ENCODE measurements at regions not wholly inside any gene's neighbourhood (a gene's known extent, or its start where the extent isn't known, plus 50 kb on each side); places are given as distances from the start of the nearest gene placed in this dataset.

DNA sequence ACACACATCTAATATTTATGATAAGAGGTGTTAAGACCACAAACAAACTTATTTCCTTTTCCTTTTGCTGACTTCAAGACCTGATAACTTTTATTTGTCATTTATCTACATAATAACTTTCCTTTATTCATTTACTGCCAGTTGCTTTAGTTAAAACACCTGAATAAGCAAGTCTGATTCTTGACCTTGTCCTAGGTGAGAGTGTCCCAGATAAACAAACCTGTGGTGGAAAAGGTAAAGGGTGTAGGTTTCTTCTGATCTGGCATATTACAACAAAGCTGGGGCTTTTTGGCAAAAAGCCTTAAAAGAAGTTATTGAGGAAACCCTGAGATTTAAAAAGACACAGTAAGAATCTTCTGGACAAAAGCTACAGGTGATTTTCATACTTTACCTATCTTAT is 191.5 kb downstream of the ZBBX start:
- no peak for DNase-seq

DNA sequence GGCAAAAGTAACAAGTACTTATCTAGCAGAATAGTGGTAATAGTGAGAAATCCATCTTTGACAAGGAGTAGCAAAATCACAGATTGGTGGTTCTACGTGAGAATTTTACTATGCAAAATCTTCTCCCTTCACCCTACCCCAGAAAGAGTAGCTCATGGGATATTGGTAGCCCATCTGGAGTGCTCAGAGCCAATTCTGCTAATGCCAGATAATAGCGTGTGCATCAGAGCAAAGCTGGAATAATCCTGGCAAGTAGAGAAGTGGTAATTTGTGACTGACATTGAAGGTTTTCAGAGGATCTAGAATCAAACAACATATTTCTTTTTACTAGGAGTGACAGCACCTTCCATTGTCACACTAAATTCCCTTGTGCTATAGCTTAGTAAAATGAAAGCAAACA is 192.9 kb downstream of the ZBBX start:
- DNase-seq, result no peak

DNA sequence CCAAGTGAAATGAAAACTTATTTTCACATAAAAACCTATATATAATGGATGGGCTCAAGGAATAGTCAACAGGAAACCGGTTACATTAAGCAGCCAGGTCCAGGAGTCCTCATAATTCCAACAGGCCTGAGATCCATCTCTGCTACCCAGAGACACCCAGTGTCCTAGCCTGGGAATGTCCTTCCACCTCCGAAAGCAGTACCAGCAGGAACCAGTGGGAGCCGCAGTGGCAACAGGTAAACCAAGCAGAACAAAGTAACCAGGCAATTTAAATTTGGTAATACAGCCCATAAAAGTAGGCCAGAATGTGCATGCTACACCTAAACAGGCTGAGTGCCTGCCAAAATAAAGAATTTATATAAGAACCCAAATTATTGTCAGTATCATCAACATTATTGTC is 195.6 kb downstream of the ZBBX start:
- DNase-seq, result no peak

DNA sequence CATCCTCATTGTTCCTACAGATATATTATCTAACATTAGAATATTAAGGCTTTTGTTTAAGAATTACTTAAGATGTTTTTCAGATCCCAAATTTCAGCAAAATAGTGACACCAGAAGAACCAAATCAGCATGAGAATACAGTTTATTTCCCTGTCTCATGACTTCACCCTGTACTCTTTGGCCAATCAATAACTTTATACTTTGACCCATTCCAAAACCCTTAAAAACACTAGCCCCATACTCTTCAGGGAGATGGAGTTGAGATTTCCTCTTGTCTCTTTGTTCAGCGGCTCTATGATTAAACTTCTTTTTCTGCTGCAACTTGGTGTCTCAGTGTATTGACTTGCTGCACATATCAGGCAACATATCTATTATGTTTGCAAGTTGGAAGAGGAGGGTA is 207.7 kb downstream of the ZBBX start:
- no peak for DNase-seq

DNA sequence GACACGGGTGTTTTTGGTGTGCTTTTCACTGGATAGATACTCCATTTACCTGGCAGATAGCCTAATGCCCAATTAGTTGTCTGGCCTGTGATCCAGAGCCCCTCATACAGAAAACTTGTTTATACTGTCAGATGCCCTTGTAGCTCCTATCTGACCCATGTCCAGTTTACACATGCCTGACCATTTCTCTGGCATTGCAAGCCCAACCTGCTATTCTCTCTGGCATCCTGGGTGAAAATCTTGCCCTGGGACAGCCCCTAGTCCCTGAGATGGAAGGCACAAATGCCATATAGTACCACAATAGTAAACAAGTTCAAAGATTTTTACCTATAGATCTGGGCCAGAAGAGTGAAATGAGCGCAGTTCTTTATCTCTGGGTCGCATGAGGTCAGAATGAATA is 212.6 kb downstream of the ZBBX start:
- no peak for DNase-seq

DNA sequence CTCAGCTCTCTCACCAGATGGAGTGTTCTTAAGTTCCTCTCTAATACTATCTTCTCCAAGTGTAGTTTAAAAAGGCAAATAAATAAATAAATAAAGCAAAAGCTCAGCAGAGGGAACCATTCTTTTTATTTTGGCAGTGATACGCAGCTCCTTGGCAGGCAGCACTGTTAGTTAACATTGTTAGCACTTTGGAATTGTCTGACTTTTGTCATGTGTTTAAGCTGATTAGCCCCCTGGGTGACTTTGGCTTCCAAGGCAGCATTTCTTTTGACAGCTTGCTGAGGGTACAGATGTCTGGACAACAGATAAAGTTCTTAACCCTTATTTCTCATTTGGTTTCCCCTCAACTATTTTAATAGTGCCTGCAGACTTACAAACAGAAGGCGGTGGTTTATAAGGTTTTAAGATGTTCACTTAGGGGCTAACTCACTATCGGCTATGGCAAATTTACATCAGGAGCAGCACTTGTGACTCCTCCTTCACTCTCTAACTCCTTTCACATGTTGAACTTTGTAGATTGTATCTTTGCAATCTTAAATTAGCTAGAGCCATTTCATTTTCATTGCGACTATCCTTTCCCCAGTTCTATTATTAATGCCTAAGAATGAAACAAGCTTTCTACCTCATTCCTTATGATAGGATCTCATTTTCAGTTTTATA is 213.4 kb downstream of the ZBBX start:
- peak; percentile 83 for DNase-seq

DNA sequence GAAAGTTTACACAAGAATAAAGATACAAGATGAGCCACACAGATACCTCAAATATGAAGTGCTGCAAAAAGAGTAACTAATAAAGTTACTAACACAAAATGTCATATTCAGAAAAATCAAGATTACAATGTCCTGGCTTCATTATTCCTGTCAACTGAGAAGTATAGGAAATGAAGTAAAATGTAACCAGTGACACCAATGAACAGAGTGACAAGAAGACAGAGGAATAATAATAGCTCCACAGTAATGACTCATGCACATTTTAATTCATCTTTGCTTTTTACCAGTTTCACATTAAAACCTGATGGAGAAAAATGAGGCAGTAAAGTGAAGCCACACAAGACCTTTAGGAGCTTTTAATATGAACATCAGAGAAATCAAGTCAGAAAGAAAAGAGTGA is 214.1 kb downstream of the ZBBX start:
- DNase-seq, result no peak

DNA sequence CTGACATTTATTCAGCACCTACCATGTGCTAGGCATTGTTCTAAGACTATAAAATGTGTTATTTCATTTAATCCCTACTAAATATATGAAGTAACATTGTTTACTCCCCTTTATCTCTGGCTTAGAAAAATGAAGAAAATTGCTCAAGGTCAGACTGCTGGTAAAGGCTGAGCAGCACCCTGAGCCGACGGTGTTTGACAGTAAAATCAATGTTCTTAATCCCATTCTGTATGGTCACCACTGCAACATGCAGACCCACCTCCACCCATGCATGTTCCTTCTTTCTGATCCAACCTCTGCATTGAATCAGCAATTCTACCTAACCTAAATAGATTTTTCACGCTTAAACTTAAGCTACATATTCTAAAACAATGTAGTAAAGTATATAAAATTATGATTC is 216.5 kb downstream of the ZBBX start:
- DNase-seq, result no peak

DNA sequence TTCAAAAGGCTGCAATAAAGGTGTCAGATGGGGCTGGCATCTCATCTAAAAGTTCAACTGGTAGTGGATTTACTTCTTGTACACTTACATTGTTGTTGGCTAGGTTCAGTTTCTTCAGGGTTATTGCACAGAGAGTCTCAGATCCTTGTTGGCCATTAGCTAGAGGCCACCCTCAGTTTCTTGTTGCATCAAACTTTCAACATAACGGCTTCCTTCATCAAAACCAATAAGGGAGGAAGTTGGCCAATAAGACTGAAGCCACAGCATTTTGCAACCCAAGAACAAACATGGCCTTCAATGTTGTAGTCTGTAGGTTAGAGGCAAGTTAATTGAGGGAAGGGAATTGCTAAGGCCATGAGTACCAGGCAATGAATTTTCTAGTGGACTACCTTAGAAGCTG is 218.0 kb downstream of the ZBBX start:
- DNase-seq, result no peak

DNA sequence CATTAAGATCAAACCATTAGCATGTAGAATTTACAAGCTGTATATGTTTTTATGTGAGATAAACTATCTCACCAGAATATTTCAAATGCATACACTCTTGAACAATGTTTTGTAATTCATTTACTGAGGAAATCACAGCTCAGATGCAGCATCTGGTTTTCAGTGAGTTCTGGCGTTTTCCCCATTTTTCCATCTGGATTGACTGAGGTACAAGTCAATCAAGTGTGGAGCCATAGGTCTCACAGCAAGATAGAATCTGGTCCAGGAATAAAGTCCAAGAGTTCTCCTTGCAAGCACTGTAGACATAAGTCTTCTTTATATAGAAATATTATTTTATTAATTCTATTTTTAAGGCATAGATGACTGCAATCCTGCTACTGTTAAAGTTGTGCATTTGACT is 219.3 kb downstream of the ZBBX start:
- peak; percentile 63 for DNase-seq

DNA sequence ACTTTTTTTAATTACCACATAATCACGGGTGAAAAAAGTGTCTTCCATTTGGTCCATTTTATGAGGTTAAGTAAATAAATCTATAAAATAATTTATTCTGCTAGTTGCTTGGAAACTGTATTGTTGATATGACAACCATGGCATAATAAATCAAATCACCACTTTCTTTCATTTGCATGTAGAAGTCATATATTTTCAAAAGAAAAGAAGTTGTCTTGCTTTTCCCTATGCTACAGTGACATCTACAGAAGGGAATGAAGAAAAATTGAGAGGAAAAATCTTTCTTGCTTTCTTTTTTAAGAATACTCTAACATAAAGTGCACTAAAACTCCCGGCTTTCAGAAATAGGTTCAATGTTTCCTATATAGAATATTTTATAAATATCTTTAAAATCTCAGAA is 228.5 kb downstream of the ZBBX start:
- no peak for DNase-seq

DNA sequence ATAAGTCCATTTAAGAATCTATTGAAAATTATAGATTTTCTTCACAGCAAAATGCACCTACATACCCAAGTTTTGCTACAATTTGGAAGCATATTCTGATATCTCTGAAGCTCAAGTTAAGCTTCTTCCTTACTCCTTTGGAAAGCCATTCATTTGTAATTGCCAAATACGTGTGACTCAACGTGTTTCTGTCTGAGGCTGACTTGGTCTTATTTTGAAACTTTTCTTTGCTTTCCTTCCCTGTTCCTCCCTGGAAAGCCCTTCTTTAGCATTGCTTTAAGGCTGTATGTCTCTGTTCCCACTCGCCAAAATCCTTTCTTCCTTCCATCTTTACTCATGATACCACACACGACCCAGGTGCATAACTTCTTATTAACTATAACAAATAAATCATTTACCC is 232.0 kb downstream of the ZBBX start:
- DNase-seq, result no peak

DNA sequence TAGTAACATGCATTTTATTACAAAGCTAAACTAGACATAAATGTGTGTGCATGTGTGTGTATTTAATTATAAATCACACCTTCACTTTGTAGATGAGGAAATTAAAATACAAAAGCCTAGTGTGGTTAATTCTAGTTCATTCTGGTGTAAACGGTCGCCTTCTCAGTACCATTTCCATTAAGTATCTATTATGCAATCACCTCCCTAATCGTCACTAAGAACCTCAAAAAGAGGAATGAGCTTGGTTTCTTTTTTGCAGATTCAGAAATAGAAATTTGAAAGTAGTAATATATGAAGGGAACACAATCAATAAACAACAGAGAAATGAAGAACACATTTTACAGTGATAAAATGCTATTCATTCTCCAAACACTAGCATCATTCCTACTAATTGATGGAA is 233.2 kb downstream of the ZBBX start:
- no peak for DNase-seq

DNA sequence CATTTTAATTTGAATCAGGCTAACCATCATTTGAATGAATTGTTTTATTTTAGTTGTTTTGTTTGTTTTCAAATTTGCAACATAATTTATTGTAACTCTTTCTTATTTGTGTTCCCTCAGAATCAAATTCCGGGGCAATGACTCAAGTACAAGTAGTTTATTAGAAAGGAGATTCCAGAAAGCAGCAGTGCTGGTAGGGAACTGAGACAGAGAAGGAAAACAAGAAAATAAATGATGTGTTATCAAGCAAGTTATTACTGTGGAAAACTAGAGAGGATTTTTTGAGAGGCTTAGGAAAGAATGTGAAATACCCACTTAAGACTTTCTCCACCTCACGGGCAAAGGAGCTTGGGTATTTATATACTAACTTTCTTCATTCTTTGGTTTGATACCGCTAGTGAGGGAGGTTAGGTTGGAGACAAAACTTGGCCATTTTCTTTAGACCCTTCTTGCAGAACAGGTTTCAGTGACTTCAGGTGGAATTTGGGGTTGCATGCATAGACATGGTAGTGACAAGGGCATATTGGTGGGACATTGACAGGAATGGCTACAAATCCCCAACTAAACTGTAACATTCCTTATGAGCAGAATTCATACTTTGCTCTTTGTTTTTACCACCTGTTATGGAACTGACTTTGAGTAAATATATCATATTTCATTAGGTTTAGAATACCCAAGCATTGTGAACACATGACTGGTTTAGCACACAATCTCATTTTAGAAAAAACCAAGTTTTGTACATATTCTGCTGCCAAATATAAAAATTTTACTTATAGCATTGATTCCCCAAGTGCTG is 254.3 kb downstream of the ZBBX start:
- DNase-seq, result no peak

DNA sequence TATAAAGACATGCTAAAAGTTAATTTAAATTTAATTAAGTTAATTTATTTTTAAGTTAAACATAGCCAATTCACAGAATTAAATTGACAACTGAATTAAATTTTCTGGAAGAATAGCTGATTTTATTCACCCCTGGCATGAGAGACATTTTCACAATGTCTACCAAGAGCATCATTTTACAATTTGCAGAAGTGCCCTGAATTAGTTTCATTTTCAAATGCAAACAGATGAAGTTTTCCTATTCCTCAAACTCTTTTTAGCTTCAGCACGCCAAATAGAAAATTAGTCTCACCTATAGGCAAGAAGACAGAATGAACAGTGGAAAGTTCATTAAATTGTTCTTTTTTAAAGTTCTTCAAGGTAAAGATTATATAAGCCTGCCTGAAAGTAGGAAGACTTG is 259.3 kb downstream of the ZBBX start:
- DNase-seq, result no peak

DNA sequence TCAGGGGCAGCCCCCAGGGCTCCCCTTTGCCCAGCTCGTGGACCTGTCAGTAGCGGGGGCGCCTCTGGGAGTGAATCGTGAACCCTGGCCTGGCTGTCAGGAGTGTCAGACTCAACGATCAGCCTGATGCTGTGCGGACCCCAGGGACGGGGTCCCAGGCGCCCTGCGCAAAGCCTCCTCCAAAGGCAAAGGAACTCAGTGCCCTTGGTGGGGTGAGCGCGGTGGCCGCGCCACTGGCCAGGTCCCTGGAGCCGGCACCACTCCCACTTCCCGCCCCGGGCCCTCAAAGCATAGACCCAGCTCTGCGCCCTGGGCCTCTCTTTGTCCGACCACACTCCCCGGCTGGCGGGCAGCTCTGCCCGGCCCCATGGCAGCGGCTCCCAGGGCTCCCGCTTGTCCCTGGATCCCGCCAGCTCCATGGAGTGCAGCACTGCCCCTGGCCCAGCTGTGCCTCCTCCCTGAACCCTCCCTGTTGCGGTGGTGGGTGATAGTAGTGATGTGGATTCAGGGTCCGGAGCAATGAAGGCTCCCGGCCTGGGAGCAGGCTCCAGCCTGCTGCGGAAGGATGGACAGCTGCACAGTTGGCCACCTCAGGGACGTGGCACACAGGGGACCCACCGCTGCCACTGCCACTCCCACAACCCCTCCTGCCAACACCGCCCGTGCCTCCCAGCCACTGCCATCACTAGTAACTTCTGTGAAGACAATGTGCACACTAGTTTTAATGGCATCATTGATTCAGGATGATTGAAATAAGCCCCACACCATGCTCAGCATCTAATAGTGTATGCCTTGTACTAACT is 263.8 kb downstream of the ZBBX start:
- no peak for DNase-seq

DNA sequence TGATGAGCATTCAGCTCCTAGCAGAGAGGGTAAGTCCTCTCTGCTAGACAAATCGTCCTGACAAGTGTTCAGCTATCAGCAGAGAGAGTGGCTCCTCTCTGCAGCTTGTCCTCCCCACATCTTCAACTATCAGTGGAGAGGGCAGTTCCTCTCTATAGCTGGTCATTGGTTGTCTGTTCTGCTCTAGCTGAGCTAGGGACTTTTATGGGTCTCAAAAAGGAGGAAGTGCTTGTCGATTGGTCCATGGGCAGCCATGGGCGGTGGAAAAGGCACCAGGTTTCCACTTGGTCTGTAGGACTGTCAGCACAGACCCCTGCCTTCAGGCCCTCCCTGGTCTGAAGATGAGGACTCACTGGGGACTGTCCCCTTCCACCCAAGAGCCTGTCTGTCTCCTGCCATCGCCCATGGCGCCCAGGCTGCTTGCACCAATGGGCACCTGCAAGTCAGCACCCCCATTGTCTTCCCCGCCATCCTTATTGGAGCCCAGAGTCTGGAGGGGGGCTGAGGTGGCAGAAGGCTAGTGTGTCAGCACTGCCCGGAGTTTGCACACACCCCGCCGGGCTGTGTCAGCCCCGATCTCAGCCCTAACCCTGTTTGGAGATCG is 264.7 kb downstream of the ZBBX start:
- no peak for DNase-seq

DNA sequence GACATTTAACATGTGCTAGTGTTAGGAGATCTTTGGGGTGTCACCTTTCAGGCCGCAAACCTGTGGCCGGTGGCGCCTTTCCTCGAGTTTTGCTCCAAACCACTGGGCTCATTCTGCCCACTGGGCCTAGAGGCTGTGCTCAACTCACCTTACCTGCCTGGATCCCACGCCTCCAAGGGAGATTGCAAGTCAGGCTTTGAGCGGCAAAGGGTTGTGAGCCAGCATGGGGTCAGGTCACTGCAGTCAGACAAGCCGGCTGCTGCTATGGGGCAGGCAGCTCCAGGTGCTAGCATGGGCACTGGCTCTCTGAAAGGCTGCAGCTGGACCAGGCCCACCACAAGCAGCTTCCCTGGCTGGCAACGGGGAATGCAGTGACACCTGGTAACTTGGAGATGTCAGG is 265.5 kb downstream of the ZBBX start:
- no peak for DNase-seq

DNA sequence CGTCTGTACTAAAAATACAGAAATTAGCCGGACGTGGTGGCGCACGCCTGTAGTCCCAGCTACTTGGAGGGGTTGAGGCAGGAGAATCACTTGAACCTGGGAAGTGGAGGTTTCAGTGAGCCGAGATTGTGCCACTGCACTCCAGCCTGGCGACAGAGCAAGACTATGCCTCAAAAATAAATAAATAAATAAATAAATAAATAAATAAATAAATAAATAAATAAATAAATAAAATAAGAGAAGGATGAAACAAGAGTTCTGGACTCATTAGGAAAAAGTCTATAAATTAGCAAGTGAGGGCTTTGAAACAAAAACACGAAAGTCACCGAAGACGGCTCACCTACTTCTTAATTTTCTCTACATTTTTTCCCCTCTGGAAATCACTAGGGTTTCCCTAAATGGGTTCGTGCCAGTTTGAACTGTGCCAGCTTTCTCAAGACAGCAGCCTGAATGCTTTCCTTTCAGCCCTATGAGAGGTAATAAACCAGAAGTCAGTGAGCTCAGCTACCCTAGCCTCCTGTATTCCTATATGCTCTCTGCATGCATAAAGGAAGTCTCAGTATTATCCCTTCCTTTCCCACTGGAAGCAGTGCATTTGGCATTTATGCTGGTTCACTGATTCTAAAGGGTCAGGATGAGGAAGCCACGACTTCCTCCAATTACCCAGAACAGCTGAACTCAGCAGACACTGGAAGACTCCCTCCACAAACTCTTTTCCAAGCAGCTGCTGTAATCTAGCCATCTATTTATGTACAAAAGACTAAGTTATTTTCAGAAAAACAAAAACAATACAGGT is 266.9 kb downstream of the ZBBX start:
- DNase-seq, result no peak

DNA sequence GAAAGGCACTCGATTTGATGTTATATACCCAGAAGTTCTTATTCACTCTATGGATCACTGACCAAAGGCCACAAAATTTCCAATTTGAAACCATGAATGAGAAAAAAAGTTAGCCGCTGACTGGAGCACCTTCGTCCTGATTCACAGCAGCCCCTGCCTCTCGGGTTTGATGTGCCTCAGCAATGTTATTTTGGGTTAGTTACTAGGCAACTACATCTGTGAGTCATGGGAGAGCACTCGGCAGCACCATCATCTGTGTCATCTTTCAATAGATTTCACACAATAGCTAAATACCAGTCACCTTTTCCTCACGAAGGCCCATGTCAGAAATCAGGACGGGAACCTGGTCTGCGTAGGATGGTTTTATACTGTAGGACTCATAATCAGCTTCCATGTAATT is 269.2 kb downstream of the ZBBX start:
- DNase-seq, result no peak

DNA sequence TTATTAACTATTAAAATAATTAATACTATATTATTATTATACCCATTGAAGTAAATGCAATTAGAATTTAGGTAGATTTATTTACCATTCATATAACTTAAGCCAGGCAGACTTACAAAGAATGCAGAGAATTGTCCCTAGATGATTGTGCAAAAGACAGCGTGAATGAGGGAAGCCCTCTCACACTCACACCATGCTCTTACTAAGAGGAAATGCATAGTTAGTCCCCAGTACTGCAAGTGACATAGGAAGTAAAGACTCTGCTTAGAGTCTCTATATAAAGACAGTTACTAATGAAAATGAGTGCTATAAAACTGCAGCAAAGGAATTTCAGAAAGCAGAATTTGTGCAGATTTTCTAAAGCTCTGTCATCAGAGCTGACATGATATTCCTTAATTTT is 270.4 kb downstream of the ZBBX start:
- DNase-seq, result no peak

DNA sequence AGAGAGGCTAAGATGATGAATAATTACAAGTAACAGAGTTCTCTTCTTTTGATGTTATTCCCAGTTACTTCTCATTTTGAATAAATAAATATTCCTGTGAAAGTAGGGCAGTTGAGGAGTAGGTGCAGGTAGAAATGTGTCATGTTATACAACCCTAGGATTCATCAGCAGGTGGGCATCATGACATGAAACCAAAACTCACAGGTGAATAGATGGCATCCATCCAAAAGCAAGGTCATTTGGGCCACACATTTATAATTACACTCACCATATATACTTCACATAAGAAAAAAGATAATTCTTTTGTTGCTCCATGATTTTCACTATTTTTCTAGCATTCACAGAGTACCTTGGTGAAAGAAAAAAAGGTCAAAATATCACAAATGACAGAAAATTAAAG is 273.6 kb downstream of the ZBBX start:
- no peak for DNase-seq

DNA sequence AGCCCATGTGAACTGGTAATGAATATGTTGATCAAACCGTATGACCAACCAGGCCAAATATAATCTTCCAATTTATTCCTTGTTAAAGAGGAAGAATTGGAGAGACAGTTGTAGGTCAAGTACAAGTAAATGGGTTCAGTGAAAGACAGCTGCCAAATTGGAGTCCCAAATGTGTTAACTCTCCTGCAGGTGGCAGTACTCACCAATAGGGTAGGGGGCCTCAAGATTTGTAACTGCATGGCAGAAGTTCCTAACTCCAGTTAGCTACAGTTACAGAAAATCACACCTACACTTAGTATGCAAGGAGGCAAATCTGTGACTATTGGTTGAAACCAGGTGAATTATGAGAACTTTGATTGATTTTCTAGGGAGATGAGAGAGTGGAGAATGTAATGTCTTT is 278.0 kb downstream of the ZBBX start:
- no peak for DNase-seq

All from right hindlimb (tissue), 1 donor.